ENCODE measurements at regions not wholly inside any gene's neighbourhood (a gene's known extent, or its start where the extent isn't known, plus 50 kb on each side); places are given as distances from the start of the nearest gene placed in this dataset.

DNA sequence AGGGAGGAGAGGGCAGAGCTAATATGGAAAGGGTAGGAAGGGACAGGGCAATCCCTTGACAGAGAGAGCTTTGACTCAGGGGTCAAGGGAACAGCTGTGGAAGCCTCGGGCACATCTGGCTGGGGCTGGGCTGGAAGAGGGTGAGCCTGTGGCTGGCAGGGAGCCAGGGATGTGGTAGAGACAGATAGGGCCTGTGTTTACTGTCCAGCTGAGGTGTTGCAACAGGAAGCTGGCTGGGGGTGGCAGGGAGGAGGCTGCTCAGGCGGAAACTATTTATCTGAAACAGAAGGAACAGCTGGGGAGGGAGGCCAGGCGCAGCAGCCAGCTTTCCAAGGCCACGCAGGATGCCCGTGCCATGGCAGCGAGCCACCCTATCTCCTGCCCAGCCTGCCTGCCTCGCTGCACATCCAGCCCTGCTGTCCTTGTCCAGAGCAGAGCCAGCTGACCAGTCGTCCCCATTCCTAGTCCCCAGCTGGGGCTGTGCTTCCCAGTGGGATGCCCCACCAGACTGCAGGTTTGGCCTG, 264.7 kb downstream of the CYP26B1 start:
- H3K4me3 ChIP-seq (ENCODE audit: low read depth, poor library complexity, severe bottlenecking), result no peak overlapping the region
- intact Hi-C loops (cut with DNase I; ENCODE audit: low total_unique reads), result no loop called here
- 29 to 41% methylated on average over 8 of the region's 8 CpGs for WGBS, 2 donors
- DNase-seq (ENCODE audit: low spot score in 2 of 2), result peak; percentile 81 to 96
- TF ChIP-seq, protein P1, sequence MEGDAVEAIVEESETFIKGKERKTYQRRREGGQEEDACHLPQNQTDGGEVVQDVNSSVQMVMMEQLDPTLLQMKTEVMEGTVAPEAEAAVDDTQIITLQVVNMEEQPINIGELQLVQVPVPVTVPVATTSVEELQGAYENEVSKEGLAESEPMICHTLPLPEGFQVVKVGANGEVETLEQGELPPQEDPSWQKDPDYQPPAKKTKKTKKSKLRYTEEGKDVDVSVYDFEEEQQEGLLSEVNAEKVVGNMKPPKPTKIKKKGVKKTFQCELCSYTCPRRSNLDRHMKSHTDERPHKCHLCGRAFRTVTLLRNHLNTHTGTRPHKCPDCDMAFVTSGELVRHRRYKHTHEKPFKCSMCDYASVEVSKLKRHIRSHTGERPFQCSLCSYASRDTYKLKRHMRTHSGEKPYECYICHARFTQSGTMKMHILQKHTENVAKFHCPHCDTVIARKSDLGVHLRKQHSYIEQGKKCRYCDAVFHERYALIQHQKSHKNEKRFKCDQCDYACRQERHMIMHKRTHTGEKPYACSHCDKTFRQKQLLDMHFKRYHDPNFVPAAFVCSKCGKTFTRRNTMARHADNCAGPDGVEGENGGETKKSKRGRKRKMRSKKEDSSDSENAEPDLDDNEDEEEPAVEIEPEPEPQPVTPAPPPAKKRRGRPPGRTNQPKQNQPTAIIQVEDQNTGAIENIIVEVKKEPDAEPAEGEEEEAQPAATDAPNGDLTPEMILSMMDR (IDR thresholded peaks at IDR 0.05), result peak in 1 of 3 donors; percentile 47
- TF ChIP-seq POLR2A (IDR thresholded peaks at IDR 0.05), result no peak

DNA sequence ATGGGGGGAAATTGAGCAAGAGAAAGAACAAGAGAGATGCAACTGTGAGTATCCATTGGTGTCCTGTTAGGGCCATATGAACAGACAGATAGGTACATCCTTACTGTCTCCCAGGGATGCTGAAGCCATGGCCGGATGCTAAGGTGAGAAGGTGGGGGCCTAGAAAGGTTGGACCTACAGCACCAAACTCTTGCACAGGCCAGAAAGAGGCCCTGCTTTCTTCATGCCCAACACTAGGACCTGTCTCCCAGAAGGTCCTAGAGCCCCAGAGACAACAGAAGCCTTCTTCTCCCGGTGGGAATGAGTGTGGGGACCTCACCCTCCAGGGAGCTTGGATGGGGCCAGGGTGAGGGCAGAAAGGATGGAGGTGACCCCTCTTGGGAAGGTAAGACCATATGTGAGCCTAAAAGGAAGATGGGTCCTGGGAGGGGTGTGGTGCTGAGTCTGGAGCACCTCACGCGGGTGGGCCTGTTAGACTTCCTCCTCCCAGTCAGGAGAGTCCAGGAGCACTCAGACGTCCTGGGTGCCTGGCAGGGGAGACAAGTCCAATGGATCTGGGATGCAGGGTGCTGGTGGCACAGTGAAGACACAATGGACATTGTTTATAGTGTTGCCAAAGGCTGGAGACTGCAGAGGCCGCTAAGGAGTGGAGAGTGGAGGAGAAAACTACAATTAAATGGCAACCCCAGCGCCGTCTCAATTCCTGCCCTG, 265.3 kb downstream of the CYP26B1 start:
- peak in 1 of 2 donors; percentile 82 for DNase-seq (ENCODE audit: low spot score in 2 of 2)
- intact Hi-C loops (cut with DNase I; ENCODE audit: low total_unique reads), result no loop called here
- 73 to 78% methylated on average over 8 of the region's 8 CpGs for WGBS, 2 donors
- no peak overlapping the region for H3K4me3 ChIP-seq (ENCODE audit: low read depth, poor library complexity, severe bottlenecking)
- TF ChIP-seq, protein P1 (IDR thresholded peaks at IDR 0.05), result no peak

DNA sequence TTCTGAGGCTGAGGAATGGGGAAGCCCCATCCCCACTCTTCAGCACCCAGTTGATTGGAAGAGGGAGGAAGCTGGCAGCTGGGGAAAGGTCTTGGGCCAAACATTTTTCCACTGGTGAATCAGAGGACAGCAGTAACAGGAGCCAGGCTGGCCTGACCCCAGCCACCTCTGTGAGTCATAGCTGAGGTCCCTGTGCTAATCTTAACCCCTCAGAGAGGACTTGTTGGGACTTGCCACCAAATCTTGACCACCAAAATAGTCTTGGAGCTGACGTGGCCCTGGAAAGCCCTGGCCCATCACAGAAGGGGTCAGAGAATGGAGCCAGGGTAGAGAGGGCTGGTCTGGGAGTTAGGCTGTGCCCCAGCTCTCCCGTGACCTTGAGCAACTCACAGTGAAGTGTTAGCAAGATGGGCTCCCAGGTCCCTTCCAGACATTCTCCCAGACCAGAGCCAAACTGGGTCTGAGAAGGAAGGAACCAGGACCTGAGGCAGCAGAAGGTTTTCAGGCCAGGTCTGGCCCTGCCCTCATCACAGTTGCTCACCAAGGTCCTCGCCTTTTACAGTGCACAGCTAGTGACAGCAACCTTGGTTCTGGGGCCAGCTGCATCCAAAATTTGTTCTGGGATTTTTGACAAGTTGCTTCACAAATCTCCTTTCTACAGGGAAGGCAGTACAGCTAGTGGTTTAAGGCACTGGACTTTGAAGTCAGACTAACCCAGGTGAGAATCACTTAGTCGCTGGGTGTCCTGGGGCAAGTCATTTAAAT, 266.6 kb downstream of the CYP26B1 start:
- intact Hi-C loops (cut with DNase I; ENCODE audit: low total_unique reads), result no loop called here
- DNase-seq (ENCODE audit: low spot score in 2 of 2), result peak; percentile 58 to 94
- H3K4me3 ChIP-seq (ENCODE audit: low read depth, poor library complexity, severe bottlenecking), result no peak overlapping the region
- TF ChIP-seq, protein P1 (IDR thresholded peaks at IDR 0.05), result no peak
- no peak for TF ChIP-seq POLR2A (IDR thresholded peaks at IDR 0.05)
- WGBS, 2 donors, result 65 to 74% methylated on average over 4 of the region's 4 CpGs

DNA sequence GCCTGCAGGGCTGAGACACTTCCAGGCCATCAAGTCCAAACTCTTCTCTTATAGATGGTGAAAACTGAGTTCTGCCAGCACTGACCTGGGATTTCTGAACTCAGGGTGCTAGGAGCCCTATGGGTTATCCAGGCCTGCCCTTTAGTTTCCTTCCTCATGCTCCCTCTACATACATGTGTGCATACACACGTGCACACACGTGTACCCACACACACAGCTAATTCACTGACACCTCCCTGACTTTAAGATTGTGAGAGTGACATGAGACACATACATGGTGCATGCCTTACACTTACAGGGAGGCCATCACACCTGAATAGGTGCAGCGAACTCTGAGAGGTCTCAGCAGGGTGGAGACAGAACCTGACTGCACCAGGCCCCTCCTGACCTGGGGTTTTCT, 267.4 kb downstream of the CYP26B1 start:
- intact Hi-C loops (cut with DNase I; ENCODE audit: low total_unique reads), result no loop called here
- DNase-seq (ENCODE audit: low spot score in 2 of 2), result no peak
- WGBS, 2 donors, result 82 to 84% methylated on average over 3 of the region's 3 CpGs
- H3K4me3 ChIP-seq (ENCODE audit: low read depth, poor library complexity, severe bottlenecking), result no peak overlapping the region
- TF ChIP-seq, protein P1 (IDR thresholded peaks at IDR 0.05), result no peak
- TF ChIP-seq POLR2A (IDR thresholded peaks at IDR 0.05), result no peak

DNA sequence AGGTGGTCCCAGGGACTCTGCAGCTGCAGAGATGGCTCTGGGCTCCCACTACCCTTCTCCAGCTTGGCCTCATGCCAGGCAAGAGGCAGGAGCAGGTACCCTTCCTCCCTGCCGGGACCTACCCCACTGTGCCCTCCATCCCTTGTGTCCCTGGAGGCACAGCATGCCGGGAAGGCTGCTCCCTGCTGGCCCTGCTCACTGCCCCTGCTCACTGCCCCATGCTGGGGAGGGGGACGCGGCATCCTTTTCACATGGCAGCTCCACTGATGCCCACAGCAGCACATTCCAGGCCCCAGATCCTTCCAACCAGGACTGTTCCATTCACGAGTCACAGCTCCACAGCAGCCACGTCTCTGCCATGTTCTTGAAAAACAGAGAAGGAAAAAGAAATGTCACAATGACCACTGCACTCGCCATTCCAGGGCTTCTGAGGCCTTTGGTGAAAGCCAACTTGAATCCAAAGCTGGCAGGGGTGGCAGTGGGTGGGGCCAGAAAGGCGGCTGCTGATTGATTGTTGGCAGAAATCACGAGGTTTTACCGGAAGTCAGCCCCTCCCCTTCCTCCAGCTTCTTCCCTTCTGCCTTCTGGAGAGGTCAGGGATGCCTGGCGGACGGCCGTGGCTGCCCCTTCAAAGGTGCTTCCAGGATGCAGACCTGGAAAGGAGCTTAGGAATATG, 268.0 kb downstream of the CYP26B1 start:
- no peak overlapping the region for H3K4me3 ChIP-seq (ENCODE audit: low read depth, poor library complexity, severe bottlenecking)
- intact Hi-C loops (cut with DNase I; ENCODE audit: low total_unique reads), result no loop called here
- peak in 1 of 2 donors; percentile 86 for DNase-seq (ENCODE audit: low spot score in 2 of 2)
- WGBS, 2 donors, result 68 to 71% methylated on average over 13 of the region's 13 CpGs
- TF ChIP-seq, protein P1 (IDR thresholded peaks at IDR 0.05), result no peak
- no peak for TF ChIP-seq POLR2A (IDR thresholded peaks at IDR 0.05)
